ENCODE measurements at regions not wholly inside any gene's neighbourhood (a gene's known extent, or its start where the extent isn't known, plus 50 kb on each side); places are given as distances from the start of the nearest gene placed in this dataset.
"Not testable (repeated sequence)": the region's sequence is repeated elsewhere in the genome, so short reads cannot be mapped to it uniquely, and the experiment has no call there.

GRCh38 chr11:23632293-23632692 is 772.0 kb upstream of the CCDC179 start:
- Mint-ChIP-seq H3K4me3 (no peak overlapping the region), H3K27ac (no peak overlapping the region), H3K27me3 (ENCODE audit: low read depth) (no peaks in the 10 kb centered on the region), H3K9me3 (peaks cover 7% of the 10 kb centered on the region), H3K4me1 (no peaks in the 10 kb centered on the region), H3K36me3 (ENCODE audit: low read depth) (no peaks in the 10 kb centered on the region)
- TF ChIP-seq, protein P1, sequence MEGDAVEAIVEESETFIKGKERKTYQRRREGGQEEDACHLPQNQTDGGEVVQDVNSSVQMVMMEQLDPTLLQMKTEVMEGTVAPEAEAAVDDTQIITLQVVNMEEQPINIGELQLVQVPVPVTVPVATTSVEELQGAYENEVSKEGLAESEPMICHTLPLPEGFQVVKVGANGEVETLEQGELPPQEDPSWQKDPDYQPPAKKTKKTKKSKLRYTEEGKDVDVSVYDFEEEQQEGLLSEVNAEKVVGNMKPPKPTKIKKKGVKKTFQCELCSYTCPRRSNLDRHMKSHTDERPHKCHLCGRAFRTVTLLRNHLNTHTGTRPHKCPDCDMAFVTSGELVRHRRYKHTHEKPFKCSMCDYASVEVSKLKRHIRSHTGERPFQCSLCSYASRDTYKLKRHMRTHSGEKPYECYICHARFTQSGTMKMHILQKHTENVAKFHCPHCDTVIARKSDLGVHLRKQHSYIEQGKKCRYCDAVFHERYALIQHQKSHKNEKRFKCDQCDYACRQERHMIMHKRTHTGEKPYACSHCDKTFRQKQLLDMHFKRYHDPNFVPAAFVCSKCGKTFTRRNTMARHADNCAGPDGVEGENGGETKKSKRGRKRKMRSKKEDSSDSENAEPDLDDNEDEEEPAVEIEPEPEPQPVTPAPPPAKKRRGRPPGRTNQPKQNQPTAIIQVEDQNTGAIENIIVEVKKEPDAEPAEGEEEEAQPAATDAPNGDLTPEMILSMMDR (IDR thresholded peaks at IDR 0.05; ENCODE audit: unreplicated experiment in 3 of 3): no peak

DNA sequence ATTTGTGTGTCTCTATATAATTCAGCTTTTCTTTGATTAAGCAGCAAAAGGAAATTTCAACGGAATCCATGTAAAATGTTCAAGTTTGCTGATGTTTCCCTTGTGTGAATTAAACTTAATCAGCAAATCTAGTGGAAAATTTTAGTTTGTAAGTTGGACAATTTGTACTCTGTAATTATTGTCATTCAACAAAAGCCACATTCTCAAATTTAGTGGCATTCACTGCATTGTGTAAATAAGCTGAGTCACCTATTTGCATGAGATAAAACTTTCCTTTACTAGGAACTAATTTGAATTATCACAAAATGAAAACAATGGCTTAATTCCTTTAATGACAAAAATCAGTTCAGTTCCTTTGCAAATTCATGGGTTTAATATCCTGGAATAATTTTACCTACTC is 784.2 kb upstream of the CCDC179 start:
- Mint-ChIP-seq H3K4me3 (no peak overlapping the region), H3K27ac (no peak overlapping the region), H3K36me3 (ENCODE audit: low read depth) (no peaks in the 10 kb centered on the region), H3K4me1 (no peaks in the 10 kb centered on the region), H3K27me3 (ENCODE audit: low read depth) (no peaks in the 10 kb centered on the region), H3K9me3 (peaks cover 6% of the 10 kb centered on the region)
- TF ChIP-seq, protein P1 (IDR thresholded peaks at IDR 0.05; ENCODE audit: unreplicated experiment in 3 of 3): no peak

DNA sequence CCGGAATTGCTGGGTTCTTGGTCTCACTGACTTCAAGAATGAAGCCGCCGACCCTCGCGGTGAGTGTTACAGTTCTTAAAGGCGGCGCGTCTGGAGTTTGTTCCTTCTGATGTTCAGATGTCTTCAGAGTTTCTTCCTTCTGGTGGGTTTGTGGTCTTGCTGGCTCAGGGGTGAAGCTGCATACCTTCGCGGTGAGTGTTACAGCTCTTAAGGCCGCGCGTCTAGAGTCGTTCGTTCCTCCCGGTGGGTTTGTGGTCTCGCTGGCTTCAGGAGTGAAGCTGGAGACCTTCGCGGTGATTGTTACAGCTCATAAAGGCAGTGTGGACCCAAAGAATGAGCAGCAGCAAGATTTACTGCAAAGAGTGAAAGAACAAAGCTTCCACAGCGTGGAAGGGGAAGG is 792.1 kb upstream of the CCDC179 start:
- H3K27me3 Mint-ChIP-seq (ENCODE audit: low read depth); H3K4me1 Mint-ChIP-seq; H3K4me3 Mint-ChIP-seq; H3K27ac Mint-ChIP-seq; H3K36me3 Mint-ChIP-seq (ENCODE audit: low read depth); H3K9me3 Mint-ChIP-seq: not testable (repeated sequence)

DNA sequence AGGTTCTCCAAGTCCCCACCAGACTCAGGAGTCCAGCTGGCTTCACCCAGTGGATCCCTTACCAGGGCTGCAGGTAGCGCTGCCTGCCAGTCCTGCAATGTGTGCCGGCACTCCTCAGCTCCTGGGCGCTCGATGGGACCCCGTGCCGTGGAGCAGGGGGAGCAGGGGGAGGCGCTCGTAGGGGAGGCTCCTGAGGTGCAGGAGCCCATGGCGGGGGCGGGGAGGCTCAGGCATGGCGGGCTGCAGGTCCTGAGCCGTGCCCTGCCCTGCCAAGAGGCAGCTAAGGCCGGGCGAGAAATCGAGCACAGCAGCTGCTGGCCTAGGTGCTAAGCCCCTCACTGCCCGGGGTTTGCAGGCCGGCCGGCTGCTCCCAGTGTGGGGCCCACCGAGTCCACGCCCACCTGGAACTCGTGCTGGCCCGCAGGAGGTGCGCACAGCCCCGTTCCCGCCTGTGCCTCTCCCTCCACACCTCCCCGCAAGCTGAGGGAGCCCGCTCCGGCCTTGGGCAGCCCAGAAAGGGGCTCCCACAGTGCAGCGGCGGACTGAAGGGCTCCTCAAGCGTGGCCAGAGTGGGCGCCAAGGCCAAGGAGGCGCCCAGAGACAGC is 792.9 kb upstream of the CCDC179 start:
- H3K4me3 Mint-ChIP-seq: no peak overlapping the region
- H3K27ac Mint-ChIP-seq: no peak overlapping the region
- peaks cover 6% of the 10 kb centered on the region for H3K9me3 Mint-ChIP-seq
- H3K36me3 Mint-ChIP-seq (ENCODE audit: low read depth): no peaks in the 10 kb centered on the region
- H3K27me3 Mint-ChIP-seq (ENCODE audit: low read depth): no peaks in the 10 kb centered on the region
- H3K4me1 Mint-ChIP-seq: no peaks in the 10 kb centered on the region
- TF ChIP-seq, protein P1 (IDR thresholded peaks at IDR 0.05; ENCODE audit: unreplicated experiment in 3 of 3): no peak

- Mint-ChIP-seq H3K4me1 (no peaks in the 10 kb centered on the region), H3K27ac (no peak overlapping the region), H3K9me3 (peaks cover 7% of the 10 kb centered on the region)
Measured at GRCh38 chr11:23668324-23668723, 808.0 kb upstream of the CCDC179 start.

DNA sequence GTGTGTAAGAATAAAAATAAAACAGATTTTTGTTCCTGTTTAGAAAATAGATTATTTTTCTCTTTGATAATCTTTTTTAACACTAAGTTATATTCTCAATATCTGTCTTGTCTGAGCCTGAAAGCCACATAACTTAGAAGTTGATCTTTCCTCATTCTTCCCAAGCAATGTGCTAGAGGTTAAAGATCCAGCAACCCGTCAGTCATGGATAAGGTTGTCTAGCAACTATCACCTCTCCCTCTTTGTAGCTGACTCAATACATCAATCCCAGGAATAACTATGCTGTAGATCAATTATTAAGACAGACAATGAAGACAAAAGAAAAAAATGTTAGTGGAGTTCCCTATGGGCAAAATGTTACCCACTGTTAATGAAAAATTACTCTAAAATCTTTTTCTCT is 813.1 kb upstream of the CCDC179 start:
- Mint-ChIP-seq H3K36me3 (ENCODE audit: low read depth) (no peaks in the 10 kb centered on the region), H3K27ac (no peak overlapping the region), H3K4me1 (no peaks in the 10 kb centered on the region), H3K27me3 (ENCODE audit: low read depth) (no peaks in the 10 kb centered on the region), H3K4me3 (no peak overlapping the region), H3K9me3 (no peaks in the 10 kb centered on the region)
- TF ChIP-seq, protein P1 (IDR thresholded peaks at IDR 0.05; ENCODE audit: unreplicated experiment in 3 of 3): no peak

More at GRCh38 chr11:23668324-23668723, 808.0 kb upstream of the CCDC179 start:
- H3K4me3 Mint-ChIP-seq: no peak overlapping the region
- TF ChIP-seq, protein P1 (IDR thresholded peaks at IDR 0.05; ENCODE audit: unreplicated experiment in 3 of 3): no peak
- H3K27me3 Mint-ChIP-seq (ENCODE audit: low read depth): no peaks in the 10 kb centered on the region
- no peaks in the 10 kb centered on the region for H3K36me3 Mint-ChIP-seq (ENCODE audit: low read depth)
